CD1c-positive myeloid dendritic cell (primary cell): ENCODE measurements at regions not wholly inside any gene's neighbourhood (a gene's known extent, or its start where the extent isn't known, plus 50 kb on each side); places are given as distances from the start of the nearest gene placed in this dataset.
"Not testable (repeated sequence)": the region's sequence is repeated elsewhere in the genome, so short reads cannot be mapped to it uniquely, and the experiment has no call there.

ENCODE experiments used
- DNase-seq: peaks from one replicate; pipeline ENCODE4 v3.0.0-alpha.2; 2016; ENCODE audit errors: extremely low spot score

DNA sequence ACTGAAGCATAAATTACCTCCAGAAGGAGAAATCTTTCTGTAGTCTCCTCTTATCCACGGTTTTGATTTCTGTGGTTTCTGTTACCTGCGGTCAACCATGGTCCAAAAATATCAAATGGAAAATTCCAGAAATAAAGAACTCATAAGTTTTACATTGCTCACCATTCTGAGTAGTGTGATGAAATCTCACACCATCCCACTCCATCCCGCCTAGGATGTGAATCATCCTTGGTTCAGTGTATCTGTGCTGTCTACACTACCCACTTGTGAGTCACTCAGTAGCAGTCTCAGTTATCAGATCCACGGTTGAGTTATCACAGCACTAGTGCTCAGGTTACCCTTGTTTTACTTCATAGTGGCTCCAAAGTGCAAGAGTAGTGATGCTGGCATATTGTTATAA, 371.2 kb downstream of the NFIB start:
- DNase-seq: peak; percentile 17

DNA sequence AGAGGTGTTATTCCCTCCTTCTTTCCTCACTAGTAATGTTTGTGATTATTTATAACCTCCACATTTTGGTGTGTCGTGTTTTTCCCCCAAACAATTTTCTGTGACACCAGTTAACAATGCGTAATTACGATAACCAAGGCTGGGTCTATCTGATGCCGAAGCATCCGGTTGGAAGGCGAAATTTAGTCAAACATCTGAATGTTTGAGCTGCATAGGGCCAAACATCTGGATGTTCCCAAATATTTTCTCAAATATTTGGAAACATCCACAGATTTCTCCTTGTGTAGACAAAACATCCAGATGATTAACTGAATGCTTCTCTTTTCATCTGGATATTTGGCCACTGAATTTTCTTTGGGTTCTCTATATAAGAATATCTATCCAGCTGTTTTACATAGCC, 371.7 kb downstream of the NFIB start:
- DNase-seq: no peak

DNA sequence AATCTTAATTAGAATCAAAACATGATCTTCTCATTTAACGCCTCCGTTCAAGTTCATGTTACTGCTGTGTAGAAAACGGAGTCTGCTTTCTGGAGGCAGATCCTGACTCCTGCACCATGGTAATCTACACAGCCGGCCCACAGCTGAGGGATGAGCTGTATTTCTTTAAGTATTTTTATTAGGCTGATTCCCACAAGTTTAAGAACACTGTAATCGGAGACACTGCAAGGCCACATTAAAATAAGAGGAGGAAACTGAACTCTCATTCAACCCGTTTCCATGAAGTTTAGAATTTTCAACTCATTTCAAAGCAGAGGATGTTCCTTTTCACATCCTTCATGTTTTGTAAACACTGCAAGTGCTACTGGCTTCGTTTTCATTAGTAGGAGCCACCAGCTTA, 372.2 kb downstream of the NFIB start:
- no peak for DNase-seq

DNA sequence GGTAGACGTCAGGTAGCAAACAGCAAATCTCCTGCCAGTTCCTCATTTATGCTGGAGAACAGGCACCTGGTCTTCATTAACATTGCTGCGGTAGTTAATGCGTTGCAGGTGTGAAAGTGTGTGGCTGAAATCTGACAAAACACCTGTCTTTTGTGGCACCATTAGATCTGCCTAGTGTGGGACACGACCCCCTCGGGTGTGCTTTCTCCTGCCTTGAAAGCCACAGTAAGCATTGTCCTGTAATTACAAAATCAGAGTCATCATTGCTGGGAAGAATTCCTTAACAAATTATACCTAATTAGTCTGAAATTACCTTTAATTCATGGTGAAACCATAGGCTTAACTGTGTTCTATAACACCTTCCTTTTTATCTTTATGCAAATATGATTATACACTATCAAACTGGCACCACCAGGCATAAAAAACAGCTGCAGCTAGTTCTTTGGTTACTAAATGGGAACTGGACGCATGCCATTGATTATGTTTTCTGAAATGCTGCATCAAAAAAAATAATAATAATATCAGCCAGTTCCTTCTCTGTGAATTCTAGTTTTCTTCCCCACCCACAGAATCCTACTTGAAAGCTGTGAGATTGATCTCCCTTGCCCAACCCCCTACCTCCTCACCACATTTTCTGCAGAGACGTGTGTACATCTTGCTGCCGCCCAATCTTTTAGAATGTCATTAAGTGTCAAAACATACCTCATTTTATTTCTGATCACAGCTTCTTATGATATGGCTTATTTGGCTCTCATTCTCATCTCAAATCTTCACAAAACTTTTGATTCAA, 374.0 kb downstream of the NFIB start:
- DNase-seq: no peak

DNA sequence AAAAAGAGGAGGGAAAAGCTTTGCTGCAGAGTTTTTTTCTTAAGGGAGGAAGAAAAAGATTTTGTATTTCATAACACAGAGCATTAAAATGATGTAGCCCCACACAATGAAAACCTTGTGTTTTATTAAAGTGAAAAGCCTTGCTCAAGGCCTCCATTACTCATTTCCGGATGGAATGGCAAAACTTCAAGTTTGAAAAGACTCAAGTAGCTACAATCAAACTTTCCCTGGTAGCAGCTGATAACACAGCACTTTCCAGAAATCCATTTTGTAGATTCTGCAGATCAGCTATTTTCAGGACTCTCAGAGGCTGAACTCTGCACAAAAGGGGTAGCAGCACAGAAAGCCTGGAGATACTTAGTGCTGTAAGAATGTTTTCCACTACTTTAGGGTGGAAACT, 374.8 kb downstream of the NFIB start:
- no peak for DNase-seq

DNA sequence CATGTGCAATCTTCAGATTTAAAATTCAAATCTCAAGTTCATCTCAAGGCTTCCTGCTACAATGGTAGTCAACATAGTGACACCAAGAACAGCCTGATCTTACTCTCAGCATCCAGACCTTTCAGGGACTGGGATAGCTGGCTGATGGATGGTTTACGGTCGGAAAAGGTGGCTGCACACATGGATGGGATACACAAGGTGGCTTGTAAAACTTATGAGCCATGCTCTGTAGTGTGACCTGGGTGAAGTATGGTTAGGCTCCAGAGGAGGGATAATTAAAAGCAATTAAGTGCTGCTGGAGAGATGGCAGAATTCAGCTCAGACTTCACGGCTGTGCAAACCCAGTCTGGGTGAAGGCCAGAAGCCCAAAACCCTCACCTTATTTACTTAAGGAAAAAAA, 379.5 kb downstream of the NFIB start:
- no peak for DNase-seq

DNA sequence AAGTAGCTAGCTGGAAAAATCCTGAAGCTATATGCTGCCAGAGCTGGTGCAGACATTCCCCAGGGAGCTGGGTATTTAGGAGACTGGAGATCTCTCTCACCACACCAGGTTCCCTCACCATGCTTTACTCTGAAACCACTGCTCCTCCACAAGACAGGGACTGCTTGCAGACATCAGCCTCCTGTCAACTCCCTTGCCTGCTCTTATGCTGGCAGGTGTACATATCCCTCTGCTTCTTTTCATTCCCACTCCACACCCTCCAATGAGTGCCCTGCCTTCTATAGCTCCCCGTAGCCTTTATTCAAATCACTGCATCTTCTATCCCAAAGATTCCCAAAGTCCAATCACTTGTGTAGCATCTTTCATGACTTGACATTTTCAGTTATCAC, 380.7 kb downstream of the NFIB start:
- DNase-seq: no peak

DNA sequence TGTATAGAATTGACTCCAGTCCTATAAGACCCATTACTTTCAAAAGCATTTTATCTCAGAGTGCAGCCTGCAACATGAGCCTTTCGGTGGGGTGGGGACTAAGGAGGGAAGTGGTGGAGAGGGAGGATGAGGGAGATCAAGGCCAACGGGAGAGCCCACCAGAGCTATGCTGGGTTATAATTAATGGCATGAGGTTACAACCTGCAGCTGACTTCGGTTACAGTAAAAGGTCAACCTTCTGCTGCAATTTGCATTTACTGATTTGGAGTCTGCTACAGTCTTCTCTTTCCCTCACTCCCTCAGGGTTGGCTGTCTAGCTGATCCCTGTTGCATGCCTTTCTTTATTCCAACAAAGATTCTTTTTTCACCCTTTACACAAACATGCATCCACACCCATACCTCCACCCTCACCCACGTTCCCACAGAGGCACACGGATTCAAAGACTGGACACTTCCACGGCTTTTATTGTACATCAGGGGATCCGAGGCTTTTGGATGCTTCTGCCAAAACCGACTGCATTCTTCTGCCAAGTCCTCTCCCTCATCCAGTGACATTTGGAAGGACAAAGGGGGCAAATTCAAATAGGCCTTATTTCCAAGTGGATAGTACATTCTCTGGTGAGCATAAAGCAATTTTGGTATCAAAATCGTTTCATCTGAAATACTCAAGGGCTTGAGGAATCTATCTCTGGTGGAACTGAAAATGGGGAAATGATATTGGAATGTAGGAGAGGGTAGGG, 381.2 kb downstream of the NFIB start:
- no peak for DNase-seq

DNA sequence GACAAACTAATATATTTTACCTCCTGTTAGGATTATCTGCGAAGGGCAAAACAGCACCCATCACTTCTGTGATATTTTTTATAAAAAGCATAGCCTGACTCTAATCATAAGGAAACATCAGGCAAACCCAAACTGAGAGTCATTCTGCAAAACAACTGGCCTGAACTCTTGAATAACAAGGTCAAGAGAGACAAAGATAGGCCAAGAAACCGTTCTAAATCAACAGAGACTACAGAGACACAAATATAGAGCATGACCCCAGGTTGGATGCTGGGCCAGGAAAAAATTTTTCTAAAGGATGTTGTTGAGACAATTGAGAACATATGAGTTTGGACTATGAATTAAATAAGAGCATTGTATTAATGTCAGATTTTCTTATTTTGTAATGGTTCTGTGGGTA, 384.9 kb downstream of the NFIB start:
- DNase-seq: no peak

DNA sequence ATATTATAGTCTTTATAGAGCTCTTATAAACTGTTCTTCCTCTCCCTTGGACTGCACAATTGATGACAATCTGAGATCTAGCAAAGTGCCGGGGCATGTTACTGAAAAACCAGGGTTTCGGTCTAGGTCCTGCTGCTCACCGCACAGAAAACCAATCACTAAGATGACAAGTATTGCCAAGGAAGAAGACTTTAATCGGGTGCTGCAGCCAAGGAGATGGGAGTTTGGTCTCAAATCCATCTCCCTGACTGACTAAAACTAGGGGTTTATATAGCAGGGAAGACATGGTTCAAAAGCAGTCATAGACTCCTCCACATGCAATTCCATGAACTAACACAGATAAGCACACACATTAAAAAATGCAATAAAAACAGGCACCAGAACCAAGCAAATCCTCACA, 390.6 kb downstream of the NFIB start:
- no peak for DNase-seq

DNA sequence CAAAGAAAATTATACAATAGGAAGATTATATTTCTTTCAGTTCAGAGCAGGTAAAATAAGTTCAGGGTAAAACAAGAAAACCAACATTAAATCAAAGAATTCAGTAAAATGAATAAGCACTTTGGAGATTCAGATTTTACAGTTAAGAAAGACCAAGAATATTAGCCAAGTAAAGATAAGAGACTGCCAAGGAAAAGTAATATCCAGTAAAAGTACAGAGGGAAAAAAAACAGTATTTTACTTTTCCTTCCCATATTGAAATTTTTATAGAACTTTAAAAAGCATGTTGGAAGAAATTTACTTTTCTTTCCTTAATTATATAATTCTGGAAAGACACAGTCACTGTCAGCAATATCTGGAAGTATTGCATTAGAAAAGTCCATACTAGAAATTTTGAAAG, 393.4 kb downstream of the NFIB start:
- DNase-seq: no peak

DNA sequence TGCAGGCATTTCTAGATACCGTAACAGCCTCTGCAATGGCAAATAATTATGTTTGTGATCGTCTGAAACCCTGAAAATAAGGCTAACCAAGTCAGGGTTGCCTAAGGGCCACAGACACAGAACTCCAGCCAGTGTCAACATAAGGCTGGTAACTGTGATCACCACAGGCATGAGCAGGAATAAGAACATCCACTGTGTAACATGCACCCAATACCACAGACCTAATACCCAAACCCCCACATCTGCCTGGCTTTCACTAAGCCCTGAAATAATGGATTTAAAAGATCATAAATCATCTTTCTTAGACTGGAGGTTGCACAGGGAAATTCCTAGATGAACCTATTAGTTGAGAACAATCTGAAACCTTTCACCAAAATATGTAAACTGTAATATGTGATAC, 394.5 kb downstream of the NFIB start:
- DNase-seq: no peak

DNA sequence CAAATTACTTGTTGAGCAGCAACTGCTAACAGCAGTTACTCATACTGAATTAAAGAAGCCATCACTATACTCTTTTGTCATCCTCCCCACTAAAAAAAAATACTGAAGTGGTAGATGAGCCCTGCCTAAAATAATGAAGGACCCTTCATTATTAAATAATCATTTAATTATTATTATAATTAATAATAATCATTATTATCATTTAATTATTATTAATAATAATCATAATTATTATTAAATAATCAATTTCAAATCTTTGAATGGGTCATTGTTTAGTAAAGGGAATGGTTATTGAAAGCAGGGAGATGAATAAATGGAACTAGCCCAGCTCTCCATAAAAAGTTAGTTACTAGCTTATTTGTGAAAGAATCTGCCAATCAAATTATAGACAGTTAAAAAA, 396.4 kb downstream of the NFIB start:
- no peak for DNase-seq

DNA sequence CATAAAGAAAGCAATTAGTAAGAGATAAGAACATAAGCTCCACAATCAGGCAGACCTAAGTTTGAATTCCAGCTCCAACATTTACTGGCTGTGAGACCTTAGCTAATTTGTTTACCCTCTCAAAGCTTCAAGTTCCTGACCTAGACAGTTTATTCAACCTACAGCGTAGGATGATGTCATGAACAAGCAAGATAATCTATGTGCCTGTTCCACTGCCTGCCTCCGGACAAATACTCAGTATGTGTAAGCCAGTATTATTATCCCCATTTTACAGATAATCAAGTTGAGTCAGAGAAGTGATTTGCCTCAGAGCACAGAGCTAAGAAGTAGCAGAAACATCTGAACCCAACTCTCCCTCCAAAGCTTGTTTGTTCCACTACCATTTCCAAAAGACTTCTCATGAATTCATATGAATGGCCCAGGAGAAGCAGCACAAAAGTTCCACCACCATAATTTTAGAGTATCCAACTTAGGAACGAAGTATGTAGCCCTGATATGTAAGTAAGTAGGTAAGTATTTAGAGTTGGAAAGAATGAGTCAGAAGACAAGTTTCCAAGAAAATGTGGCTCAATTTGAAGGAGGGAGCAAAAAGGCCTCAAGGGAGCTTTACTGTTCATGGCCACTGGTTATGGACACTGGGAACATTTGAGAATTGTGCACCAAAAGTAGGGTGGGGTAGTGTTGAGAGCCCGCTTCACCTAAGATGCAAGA, 398.2 kb downstream of the NFIB start:
- no peak for DNase-seq

DNA sequence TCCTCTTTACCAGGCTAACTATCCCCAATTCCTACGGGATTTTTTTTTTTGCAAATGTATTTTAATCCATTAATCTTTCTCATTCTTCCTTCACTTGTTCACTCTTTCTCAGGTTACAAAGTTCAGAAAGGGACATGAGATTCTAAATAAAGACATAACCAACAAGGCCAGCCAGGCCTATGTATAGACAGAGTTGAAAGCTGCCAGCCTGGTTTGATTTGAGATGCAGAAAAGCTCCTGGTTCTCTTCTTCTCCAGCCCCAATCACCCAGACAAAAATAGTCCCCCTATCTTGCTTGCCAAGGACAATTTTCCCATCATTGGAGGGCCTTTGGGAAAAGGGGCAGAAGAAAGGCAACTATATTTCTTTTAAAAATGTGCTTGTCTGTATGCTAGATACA, 398.8 kb downstream of the NFIB start:
- no peak for DNase-seq

DNA sequence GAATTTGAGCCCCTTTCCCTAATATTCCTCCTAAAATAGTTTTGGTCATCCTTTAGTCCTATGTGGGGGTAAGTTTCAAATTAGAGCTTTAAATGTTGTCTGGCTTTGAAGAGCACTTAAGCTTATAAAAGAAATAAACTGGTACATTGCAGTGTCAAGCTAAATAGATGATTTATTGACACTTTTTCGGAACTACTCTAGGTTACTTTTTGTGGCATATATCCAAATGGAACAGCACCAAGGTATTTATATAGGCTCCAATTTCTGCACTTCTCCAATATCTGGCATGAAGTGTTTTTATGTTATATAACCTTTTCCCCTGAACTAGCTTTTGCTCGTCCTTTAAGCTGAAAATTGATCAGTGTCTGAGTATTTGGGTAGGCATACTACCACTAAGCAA, 402.5 kb downstream of the NFIB start:
- no peak for DNase-seq

DNA sequence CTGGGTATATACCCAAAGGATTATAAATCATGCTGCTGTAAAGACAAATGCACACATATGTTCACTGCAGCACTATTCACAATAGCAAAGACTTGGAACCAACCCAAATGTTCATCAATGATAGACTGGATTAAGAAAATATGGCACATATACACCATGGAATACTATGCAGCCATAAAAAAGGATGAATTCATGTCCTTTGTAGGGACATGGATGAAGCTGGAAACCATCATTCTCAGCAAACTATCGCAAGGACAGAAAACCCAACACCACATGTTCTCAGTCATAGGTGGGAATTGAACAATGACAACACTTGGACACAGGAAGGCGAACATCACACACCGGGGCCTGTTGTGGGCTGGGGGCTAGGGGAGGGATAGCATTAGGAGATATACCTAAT, 406.1 kb downstream of the NFIB start:
- DNase-seq: not testable (repeated sequence)

DNA sequence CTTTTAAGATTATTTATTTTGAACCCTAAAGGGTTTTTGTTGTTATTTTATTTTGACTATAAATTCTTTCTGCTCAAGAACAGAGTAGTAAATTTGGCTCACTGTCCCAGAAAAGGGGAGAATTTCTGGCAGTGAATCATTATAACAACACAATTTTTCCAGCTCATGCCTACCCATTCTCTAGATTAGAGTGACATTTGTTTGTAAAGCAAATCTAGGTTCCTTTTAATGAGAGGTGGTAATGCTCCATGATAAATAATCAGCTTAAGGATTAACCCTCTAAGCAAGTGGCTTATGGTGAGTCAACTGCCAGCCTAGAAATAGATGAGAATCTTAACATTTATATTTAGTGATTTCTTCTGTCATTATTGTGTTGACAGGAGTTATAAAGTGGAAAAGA, 409.2 kb downstream of the NFIB start:
- no peak for DNase-seq

DNA sequence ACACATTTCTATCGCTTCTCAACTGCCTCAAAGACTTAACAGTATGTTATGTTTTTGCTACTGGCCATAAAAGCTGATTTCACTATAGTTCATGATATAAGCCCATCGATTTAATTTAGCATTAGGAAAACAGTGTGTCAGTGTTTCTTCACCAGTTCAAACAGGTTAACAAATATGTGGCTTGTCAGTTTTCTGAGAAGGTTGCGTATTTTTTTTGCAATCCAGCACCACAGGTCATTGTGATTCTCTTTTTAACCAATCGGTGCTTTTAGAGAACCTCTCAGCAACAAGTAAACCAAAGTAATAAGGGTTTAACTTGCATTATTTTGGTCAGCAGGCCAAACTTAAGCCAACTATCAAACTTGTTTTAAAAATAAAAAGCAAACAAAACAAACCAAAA, 409.6 kb downstream of the NFIB start:
- no peak for DNase-seq

DNA sequence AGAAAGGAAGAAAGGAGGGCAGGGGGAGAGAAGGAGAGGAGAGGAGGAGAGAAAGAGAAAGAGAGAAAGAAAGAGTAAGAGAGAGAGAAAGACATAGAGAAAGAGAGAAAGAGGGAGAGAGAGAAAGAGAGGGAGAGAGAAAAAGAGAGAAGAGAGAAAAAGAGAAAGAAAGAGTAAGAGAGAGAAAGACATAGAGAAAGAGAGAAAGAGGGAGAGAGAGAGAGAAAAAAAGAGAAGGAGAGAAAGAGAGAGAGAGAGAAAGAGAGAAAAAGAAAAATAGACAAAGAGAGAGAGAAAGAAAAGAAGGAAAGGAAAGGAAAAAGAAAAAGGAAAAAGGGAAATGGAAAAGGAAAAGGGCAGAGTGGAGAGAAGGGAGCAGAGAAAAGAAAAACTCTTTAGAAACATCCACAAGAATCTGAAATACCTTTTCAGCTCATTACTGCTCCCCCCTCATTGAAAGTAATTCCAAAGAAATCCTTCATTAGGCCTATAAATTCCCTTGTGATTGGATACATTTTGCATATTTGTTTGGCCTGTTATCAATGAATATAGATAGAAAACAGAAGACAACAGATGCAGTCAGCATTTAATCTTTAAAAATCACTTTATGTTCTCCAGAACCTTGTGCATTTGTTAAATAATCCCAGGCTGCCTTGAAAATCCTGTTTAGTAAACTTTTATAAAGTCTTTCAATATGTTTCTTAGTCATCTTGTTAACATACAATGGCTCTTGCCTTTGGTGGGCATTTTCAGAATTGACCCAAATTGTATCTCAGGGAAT, 411.5 kb downstream of the NFIB start:
- DNase-seq: no peak

DNA sequence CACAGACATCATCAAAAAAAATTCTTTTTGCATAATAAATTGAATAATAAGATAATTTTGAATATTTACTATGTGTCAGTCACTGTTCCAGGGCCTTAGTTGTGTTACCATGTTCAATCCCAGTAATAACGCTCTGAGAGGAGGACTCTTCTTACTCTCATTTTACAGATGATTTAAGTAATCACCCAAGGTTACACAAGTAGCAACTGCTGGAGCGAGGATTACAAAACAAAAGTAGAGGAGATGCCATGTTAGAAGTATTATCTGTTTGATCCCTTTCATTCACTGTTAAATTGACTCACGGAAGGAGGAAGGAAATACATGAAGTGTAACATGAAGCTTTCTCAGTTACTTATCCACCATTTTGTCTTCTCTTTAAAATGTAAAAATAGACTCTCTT, 412.8 kb downstream of the NFIB start:
- DNase-seq: no peak

DNA sequence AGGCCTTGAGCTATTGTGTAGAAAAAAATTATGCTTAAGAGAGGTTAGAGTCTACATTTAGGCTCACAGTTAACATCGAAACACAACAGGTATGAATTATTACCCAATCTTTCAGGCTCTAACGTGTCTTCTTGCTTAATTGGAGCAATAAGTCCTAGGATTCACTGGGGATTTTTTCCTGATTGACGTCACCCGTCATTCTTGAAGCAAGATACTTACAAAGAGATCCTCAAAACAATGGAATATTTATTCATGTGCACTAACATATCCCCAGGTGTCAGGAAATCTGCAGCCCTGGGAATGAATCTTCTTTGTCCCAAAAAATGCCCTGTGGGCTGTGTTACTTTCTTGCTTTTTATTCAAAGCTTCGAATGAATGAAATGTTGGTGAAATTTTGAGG, 413.5 kb downstream of the NFIB start:
- no peak for DNase-seq
